CD14-positive monocyte (primary cell): ENCODE measurements at regions not wholly inside any gene's neighbourhood (a gene's known extent, or its start where the extent isn't known, plus 50 kb on each side); places are given as distances from the start of the nearest gene placed in this dataset.

Source experiments
- DNase-seq, 3 donors: peaks; one replicate each; pipeline ENCODE4 v3.0.0-alpha.2; 2011 to 2022
- H2AFZ ChIP-seq: 2 replicates; pipeline ENCODE4 v1.6.0; 2012; ENCODE audit warnings: mild to moderate bottlenecking, low read depth, low read length, inconsistent platforms; ENCODE audit not compliant: insufficient read depth, poor library complexity, severe bottlenecking
- H3K27ac ChIP-seq, 2 donors: 1 replicate in 1 of 2; 2 replicates in 1 of 2; pipeline ENCODE4 v1.5.1; 2012 to 2013; ENCODE audit warnings: low read length in 2 of 2, control low read depth in 1 of 2, inconsistent platforms in 1 of 2, low read depth in 1 of 2, mild to moderate bottlenecking in 1 of 2
- H3K27me3 ChIP-seq, 2 donors: one replicate each; pipeline versions ENCODE4 v1.6.0 to v1.6.1; 2011 to 2013; ENCODE audit warnings: low read length in 2 of 2; ENCODE audit not compliant: control insufficient read depth in 2 of 2, insufficient read depth in 2 of 2
- H3K36me3 ChIP-seq, 2 donors: replicated peaks in 1 of 2; 1 replicate in 1 of 2; 2 replicates in 1 of 2; pipeline versions ENCODE4 v1.5.1 to v1.6.1; 2012 to 2013; ENCODE audit warnings: low read length in 2 of 2, control low read depth in 1 of 2, inconsistent platforms in 1 of 2, mild to moderate bottlenecking in 1 of 2; ENCODE audit not compliant: insufficient read depth in 2 of 2, control insufficient read depth in 1 of 2
- H3K4me1 ChIP-seq, 2 donors: 1 replicate in 1 of 2; 2 replicates in 1 of 2; pipeline versions ENCODE4 v1.5.1 to v1.6.1; 2012 to 2013; ENCODE audit warnings: low read length in 2 of 2, control low read depth in 1 of 2, inconsistent platforms in 1 of 2, mild to moderate bottlenecking in 1 of 2, moderate library complexity in 1 of 2; ENCODE audit not compliant: insufficient read depth in 2 of 2, control insufficient read depth in 1 of 2
- H3K4me2 ChIP-seq: replicated peaks from 2 replicates; pipeline ENCODE3; 2012; ENCODE audit warnings: low read length, moderate library complexity, mild to moderate bottlenecking; ENCODE audit not compliant: poor library complexity, severe bottlenecking; ENCODE audit errors: extremely low read depth
- H3K4me3 ChIP-seq, 3 experiments: fragments of 200-600 bp in 1 of 3; sonication (generic) in 1 of 3; replicated peaks in 1 of 3; 1 replicate in 2 of 3; 2 replicates in 1 of 3; pipeline ENCODE4 v1.5.1; 2011 to 2013; ENCODE audit warnings: low read length in 3 of 3, mild to moderate bottlenecking in 3 of 3, control low read depth in 2 of 3, low read depth in 2 of 3, inconsistent platforms in 1 of 3, moderate library complexity in 1 of 3
- H3K79me2 ChIP-seq: 2 replicates; pipeline ENCODE4 v1.6.0; 2012; ENCODE audit warnings: mild to moderate bottlenecking, control low read depth, inconsistent platforms, low read length, moderate library complexity; ENCODE audit not compliant: insufficient read depth
- H3K9ac ChIP-seq: 2 replicates; pipeline ENCODE4 v1.6.0; 2017; ENCODE audit warnings: low read length, mild to moderate bottlenecking; ENCODE audit not compliant: insufficient read depth, poor library complexity, severe bottlenecking
- H3K9me3 ChIP-seq, 2 donors: replicated peaks in 1 of 2; 1 replicate in 1 of 2; 2 replicates in 1 of 2; pipeline versions ENCODE4 v1.5.1 to v1.6.1; 2012 to 2013; ENCODE audit warnings: low read length in 2 of 2, control low read depth in 1 of 2; ENCODE audit not compliant: control insufficient read depth in 1 of 2, insufficient read depth in 1 of 2
- H4K20me1 ChIP-seq: 2 replicates; pipeline ENCODE4 v1.6.0; 2012; ENCODE audit warnings: mild to moderate bottlenecking, low read length, control low read depth, moderate library complexity; ENCODE audit not compliant: insufficient read depth
- H3K27ac Mint-ChIP-seq, 7 donors: one replicate each; pipeline ENCODE4 v1.8.0; 2020; ENCODE audit warnings: mild to moderate bottlenecking in 7 of 7, mixed read lengths in 7 of 7, moderate library complexity in 6 of 7, inconsistent platforms in 2 of 7
- H3K27me3 Mint-ChIP-seq, 3 donors: one replicate each; pipeline ENCODE4 v1.8.0; 2021 to 2022; ENCODE audit warnings: low read depth in 3 of 3, mild to moderate bottlenecking in 3 of 3, mixed read lengths in 3 of 3, moderate library complexity in 3 of 3, inconsistent platforms in 1 of 3
- H3K36me3 Mint-ChIP-seq, 2 donors: one replicate each; pipeline ENCODE4 v1.8.0; 2020; ENCODE audit warnings: mixed read lengths in 2 of 2, inconsistent platforms in 1 of 2, mild to moderate bottlenecking in 1 of 2
- H3K4me1 Mint-ChIP-seq: one replicate; pipeline ENCODE4 v1.8.0; 2020; ENCODE audit warnings: mild to moderate bottlenecking, mixed read lengths
- H3K4me3 Mint-ChIP-seq, 2 donors: one replicate each; pipeline ENCODE4 v1.8.0; 2020; ENCODE audit warnings: mild to moderate bottlenecking in 2 of 2, mixed read lengths in 2 of 2, moderate library complexity in 1 of 2
- H3K9me3 Mint-ChIP-seq, 7 donors: one replicate each; pipeline ENCODE4 v1.8.0; 2020 to 2022; ENCODE audit warnings: mixed read lengths in 7 of 7, mild to moderate bottlenecking in 6 of 7, moderate library complexity in 6 of 7, inconsistent platforms in 2 of 7
- WGBS: methylation state at CpG from one replicate; pipeline ENCODE4 v1.1.5; 2013; ENCODE audit warnings: missing lambda C conversion rate; ENCODE audit not compliant: insufficient coverage; 5-methylcytosine and 5-hydroxymethylcytosine counted together
- intact Hi-C, 2 donors: fragments of 100-400 bp; cut with micrococcal nuclease; formaldehyde crosslinking; loops; one replicate each; pipeline versions ENCODE4 v1.15.0 to v1.15.1; 2023
- TF ChIP-seq, protein P1 (sequence below): fragments of 200-600 bp; IDR thresholded peaks from one replicate; pipeline ENCODE4 v1.8.0; 2022; ENCODE audit warnings: antibody characterized with exemption, mild to moderate bottlenecking

DNA sequence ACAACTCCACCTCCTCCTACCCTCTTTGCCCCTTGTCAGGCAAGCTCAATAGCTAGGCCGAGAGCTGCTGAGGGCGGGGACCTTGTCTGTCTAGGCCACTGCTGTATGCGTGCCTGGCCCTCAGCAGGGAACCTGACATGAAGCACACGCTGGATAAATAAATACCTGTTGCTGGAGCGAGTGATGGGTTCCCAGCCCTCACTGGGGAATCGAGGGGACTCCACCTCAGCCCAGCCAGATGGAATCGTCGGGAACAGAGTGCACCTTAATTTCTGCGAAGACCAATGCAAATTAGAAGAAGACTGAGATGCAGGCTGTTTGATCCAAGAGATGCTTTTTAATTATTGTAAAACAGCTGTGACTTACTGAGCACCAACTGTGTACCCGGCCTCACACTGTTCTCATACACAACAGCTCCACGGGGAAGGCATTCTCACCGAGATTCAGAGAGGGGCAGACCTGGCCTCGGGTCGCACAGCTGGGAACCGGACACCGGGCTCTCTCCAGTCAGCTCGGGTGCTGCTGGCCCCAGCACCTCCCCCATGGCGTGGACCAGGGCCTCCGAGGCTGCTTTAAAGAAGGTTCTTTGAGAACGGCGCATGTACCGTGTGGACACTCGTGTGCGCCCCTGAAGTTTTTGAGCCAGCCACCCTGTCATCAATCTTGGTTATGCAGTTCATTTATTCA lies 109.7 kb upstream of the IER5L start:
- Mint-ChIP-seq H3K9me3 (peaks cover 0 to 2% (median 0%) of the 10 kb centered on the region in 7 donors), H3K27me3 (peaks cover 15 to 32% (median 17%) of the 10 kb centered on the region in 3 donors), H3K4me1 (peaks cover 20% of the 10 kb centered on the region), H3K36me3 (peaks cover 17 to 27% of the 10 kb centered on the region in 2 donors), H3K4me3 (no peak overlapping the region), H3K27ac (no peak overlapping the region)
- intact Hi-C loops, result no loop called here
- Histone ChIP-seq H3K4me3 (no peak overlapping the region), H3K4me2 (no peak overlapping the region), H3K27me3 (peaks cover 0 to 8% of the 10 kb centered on the region in 2 donors), H2AFZ (no peak overlapping the region), H3K79me2 (peaks cover 20% of the 10 kb centered on the region), H3K4me1 (peaks cover 15 to 17% of the 10 kb centered on the region in 2 donors), H3K9me3 (no peaks in the 10 kb centered on the region), H3K36me3 (peaks cover 16 to 24% of the 10 kb centered on the region in 2 donors), H3K27ac (no peak overlapping the region), H3K9ac (no peak overlapping the region), H4K20me1 (peaks cover 23% of the 10 kb centered on the region)
- TF ChIP-seq, protein P1, sequence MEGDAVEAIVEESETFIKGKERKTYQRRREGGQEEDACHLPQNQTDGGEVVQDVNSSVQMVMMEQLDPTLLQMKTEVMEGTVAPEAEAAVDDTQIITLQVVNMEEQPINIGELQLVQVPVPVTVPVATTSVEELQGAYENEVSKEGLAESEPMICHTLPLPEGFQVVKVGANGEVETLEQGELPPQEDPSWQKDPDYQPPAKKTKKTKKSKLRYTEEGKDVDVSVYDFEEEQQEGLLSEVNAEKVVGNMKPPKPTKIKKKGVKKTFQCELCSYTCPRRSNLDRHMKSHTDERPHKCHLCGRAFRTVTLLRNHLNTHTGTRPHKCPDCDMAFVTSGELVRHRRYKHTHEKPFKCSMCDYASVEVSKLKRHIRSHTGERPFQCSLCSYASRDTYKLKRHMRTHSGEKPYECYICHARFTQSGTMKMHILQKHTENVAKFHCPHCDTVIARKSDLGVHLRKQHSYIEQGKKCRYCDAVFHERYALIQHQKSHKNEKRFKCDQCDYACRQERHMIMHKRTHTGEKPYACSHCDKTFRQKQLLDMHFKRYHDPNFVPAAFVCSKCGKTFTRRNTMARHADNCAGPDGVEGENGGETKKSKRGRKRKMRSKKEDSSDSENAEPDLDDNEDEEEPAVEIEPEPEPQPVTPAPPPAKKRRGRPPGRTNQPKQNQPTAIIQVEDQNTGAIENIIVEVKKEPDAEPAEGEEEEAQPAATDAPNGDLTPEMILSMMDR, result no peak
- DNase-seq, result no peak
- 92% methylated on average over 19 of the region's 24 CpGs for WGBS

DNA sequence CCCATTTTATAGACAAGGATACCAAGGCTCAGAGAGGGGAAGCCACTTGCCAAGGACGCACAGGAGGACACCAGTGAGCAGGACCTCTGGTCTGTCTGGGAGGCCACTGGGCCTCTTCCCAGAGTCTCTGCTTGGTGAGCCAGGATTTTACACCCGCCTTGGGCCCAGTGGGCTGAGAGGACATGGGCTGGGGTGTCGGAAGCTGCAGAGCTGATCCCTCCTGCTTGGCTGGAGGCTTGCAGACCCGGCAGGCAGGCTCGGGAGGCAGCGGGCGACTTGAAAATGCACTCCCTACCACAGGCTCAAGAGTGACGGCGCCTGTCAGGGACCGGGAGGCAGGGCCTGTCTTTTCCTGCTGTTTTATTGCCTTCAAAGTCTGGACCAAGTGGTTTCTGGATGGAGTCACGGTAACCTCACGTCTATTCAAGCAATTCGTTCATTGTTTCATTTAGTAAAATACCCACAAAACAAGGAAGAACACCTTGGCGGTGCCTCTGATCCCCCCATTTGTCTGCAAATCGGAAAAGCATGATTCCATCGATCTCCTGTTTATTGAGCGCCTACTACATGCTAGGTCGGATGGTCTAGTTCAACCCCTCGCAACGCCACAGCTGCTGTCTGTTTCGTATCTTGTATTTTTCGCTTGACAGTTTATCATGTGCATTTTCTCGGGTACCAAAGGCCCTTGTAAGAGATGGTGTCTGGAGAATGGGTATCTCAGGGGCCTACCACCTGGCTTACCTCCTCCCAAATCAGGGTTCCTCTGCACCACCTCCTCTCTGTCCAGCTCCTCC lies 108.1 kb upstream of the IER5L start:
- Histone ChIP-seq H3K36me3 (peaks cover 16 to 24% of the 10 kb centered on the region in 2 donors), H3K27ac (no peak overlapping the region), H3K9ac (no peak overlapping the region), H3K4me3 (no peak overlapping the region), H4K20me1 (peaks cover 23% of the 10 kb centered on the region), H2AFZ (no peak overlapping the region), H3K4me1 (peaks cover 25 to 29% of the 10 kb centered on the region in 2 donors), H3K4me2 (no peak overlapping the region), H3K27me3 (peaks cover 0 to 8% of the 10 kb centered on the region in 2 donors), H3K79me2 (peaks cover 26% of the 10 kb centered on the region), H3K9me3 (no peaks in the 10 kb centered on the region)
- TF ChIP-seq, protein P1, result no peak
- Mint-ChIP-seq H3K9me3 (peaks cover 0 to 2% (median 0%) of the 10 kb centered on the region in 7 donors), H3K4me1 (peaks cover 28% of the 10 kb centered on the region), H3K36me3 (peaks cover 17 to 27% of the 10 kb centered on the region in 2 donors), H3K4me3 (no peak overlapping the region), H3K27ac (peak overlapping the region in 5 of 7 donors; percentile 7 to 69 (median 21)), H3K27me3 (peaks cover 11 to 23% (median 17%) of the 10 kb centered on the region in 3 donors)
- DNase-seq, result no peak
- intact Hi-C loops, result no loop called here
- WGBS, result 96% methylated on average over 19 of the region's 23 CpGs
